ENCODE measurements at regions not wholly inside any gene's neighbourhood (a gene's known extent, or its start where the extent isn't known, plus 50 kb on each side); places are given as distances from the start of the nearest gene placed in this dataset.

GRCh38 chr3:168273917-168274316 lies 178.2 kb upstream of the GOLIM4 start:
- 17% methylated on average over 2 of the region's 2 CpGs for WGBS (ENCODE audit: low lambda C conversion rate)
- Histone ChIP-seq H3K4me1 (ENCODE audit: control insufficient read depth in 1 of 2, insufficient read depth in 2 of 2, low read depth in 1 of 2, low read length in 1 of 2) (no peaks in the 10 kb centered on the region), H3K4me3 (ENCODE audit: low read depth in 2 of 2, low read length in 1 of 2) (no peak overlapping the region), H3K9me3 (no peaks in the 10 kb centered on the region), H3K36me3 (replicated peaks in 1 of 2; ENCODE audit: control insufficient read depth in 1 of 2, insufficient read depth in 2 of 2, low read length in 1 of 2) (no peaks in the 10 kb centered on the region), H3K27me3 (ENCODE audit: insufficient read depth) (no peaks in the 10 kb centered on the region), H3K4me2 (no peak overlapping the region), H2AFZ (ENCODE audit: low read depth) (no peak overlapping the region), H3K79me2 (ENCODE audit: insufficient read depth) (no peaks in the 10 kb centered on the region), H3F3A (replicated peaks; ENCODE audit: insufficient read depth) (no peaks in the 10 kb centered on the region), H3K9me2 (no peaks in the 10 kb centered on the region), H3K27ac (ENCODE audit: low read depth in 2 of 2, low read length in 1 of 2) (no peak overlapping the region), H3K9ac (no peak overlapping the region), H4K20me1 (ENCODE audit: insufficient read depth) (no peaks in the 10 kb centered on the region)
- ChIA-PET CTCF (no interaction called here), POLR2A (no interaction called here)
- TF ChIP-seq USF1 (IDR thresholded peaks at IDR 0.05; ENCODE audit: borderline replicate concordance, low read depth) (no peak), GABPA (IDR thresholded peaks at IDR 0.05; ENCODE audit: low read depth) (no peak), RFX5 (IDR thresholded peaks at IDR 0.05; ENCODE audit: low read length) (no peak), JUND (IDR thresholded peaks at IDR 0.05) (no peak), NFIC (IDR thresholded peaks at IDR 0.05; ENCODE audit: borderline replicate concordance) (no peak), REST (IDR thresholded peaks at IDR 0.05; ENCODE audit: low read depth, low read length) (no peak), CHD2 (IDR thresholded peaks at IDR 0.05; ENCODE audit: low read length, partially characterized antibody) (no peak), TEAD4 (IDR thresholded peaks at IDR 0.05; ENCODE audit: borderline replicate concordance, insufficient read depth) (no peak), FOXM1 (IDR thresholded peaks at IDR 0.05; ENCODE audit: low read depth) (no peak), MXI1 (IDR thresholded peaks at IDR 0.05; ENCODE audit: low read depth, low read length) (no peak)
- DNase-seq = no peak

- no peaks in the 10 kb centered on the region for H3F3A ChIP-seq (replicated peaks; ENCODE audit: insufficient read depth)
- no peaks in the 10 kb centered on the region for H3K36me3 ChIP-seq (replicated peaks in 1 of 2; ENCODE audit: control insufficient read depth in 1 of 2, insufficient read depth in 2 of 2, low read length in 1 of 2)
- H3K79me2 ChIP-seq (ENCODE audit: insufficient read depth) = no peaks in the 10 kb centered on the region
- H3K9me3 ChIP-seq = no peaks in the 10 kb centered on the region
- H3K27me3 ChIP-seq (ENCODE audit: insufficient read depth) = no peaks in the 10 kb centered on the region
- POLR2A ChIA-PET = no interaction called here
- H2AFZ ChIP-seq (ENCODE audit: low read depth) = no peak overlapping the region
- WGBS (ENCODE audit: low lambda C conversion rate) = 88% methylated on average over 2 of the region's 2 CpGs
- no peak overlapping the region for H3K27ac ChIP-seq (ENCODE audit: low read depth in 2 of 2, low read length in 1 of 2)
- H3K4me2 ChIP-seq = no peak overlapping the region
- DNase-seq = no peak
- no peak overlapping the region for H3K9ac ChIP-seq
- no peaks in the 10 kb centered on the region for H3K4me1 ChIP-seq (ENCODE audit: control insufficient read depth in 1 of 2, insufficient read depth in 2 of 2, low read depth in 1 of 2, low read length in 1 of 2)
- H4K20me1 ChIP-seq (ENCODE audit: insufficient read depth) = no peaks in the 10 kb centered on the region
- no peaks in the 10 kb centered on the region for H3K9me2 ChIP-seq
- CTCF ChIA-PET = no interaction called here
- no peak overlapping the region for H3K4me3 ChIP-seq (ENCODE audit: low read depth in 2 of 2, low read length in 1 of 2)
- TF ChIP-seq GABPA (IDR thresholded peaks at IDR 0.05; ENCODE audit: low read depth) (no peak), FOSL2 (IDR thresholded peaks at IDR 0.05; ENCODE audit: borderline replicate concordance, low read depth) (no peak), POLR2AphosphoS5 (IDR thresholded peaks at IDR 0.05; ENCODE audit: low read depth, low read length) (no peak), CTCF (IDR thresholded peaks at IDR 0.05) (no peak), NFIC (IDR thresholded peaks at IDR 0.05; ENCODE audit: borderline replicate concordance) (no peak), RCOR1 (IDR thresholded peaks at IDR 0.05; ENCODE audit: low read length) (no peak), TAF1 (IDR thresholded peaks at IDR 0.05; ENCODE audit: borderline replicate concordance, low read depth, low read length) (no peak), REST (IDR thresholded peaks at IDR 0.05; ENCODE audit: low read depth, low read length) (no peak), SIN3A (IDR thresholded peaks at IDR 0.05; ENCODE audit: borderline replicate concordance, low read depth, low read length) (no peak), PBX3 (IDR thresholded peaks at IDR 0.05) (no peak), GATA2 (CRISPR knock-in tag; IDR thresholded peaks at IDR 0.05) (no peak), MXI1 (IDR thresholded peaks at IDR 0.05; ENCODE audit: low read depth, low read length) (no peak)
Measured at GRCh38 chr3:168273036-168273435, 177.3 kb upstream of the GOLIM4 start.

All from SK-N-SH (cell line).